H1 (cell line): ENCODE measurements at regions not wholly inside any gene's neighbourhood (a gene's known extent, or its start where the extent isn't known, plus 50 kb on each side); places are given as distances from the start of the nearest gene placed in this dataset.

Experiments
- CHD7 ChIP-seq: fragments of 300-600 bp; sonication (generic); IDR thresholded peaks from 2 replicates; pipeline ENCODE4 v1.7.1; 2012; ENCODE audit warnings: low read length, moderate library complexity, mild to moderate bottlenecking, inconsistent platforms; ENCODE audit not compliant: insufficient replicate concordance
- CREB1 ChIP-seq: IDR thresholded peaks from 2 replicates; pipeline ENCODE4 v1.6.1; 2012; ENCODE audit warnings: inconsistent platforms
- NRF1 ChIP-seq: IDR thresholded peaks from 2 replicates; pipeline ENCODE4 v1.6.1; 2011; ENCODE audit warnings: mild to moderate bottlenecking, low read depth, low read length, improper control_type of control experiment

GRCh38 chr12:41801261-41801660 is 343.4 kb downstream of the GXYLT1 start (continued):
- TF ChIP-seq CHD7 = no peak
- no peak for TF ChIP-seq CREB1
- no peak for TF ChIP-seq NRF1
